Left ventricle myocardium superior (tissue), 1 donor: ENCODE measurements at regions not wholly inside any gene's neighbourhood (a gene's known extent, or its start where the extent isn't known, plus 50 kb on each side); places are given as distances from the start of the nearest gene placed in this dataset.

ENCODE experiments used
- ATAC-seq: fragments of 200-7000 bp; cut with Tn5 transposase; one replicate; pipeline ENCODE4 v1.9.1; 2020; ENCODE audit warnings: mild to moderate bottlenecking, moderate library complexity
- DNase-seq: peaks from one replicate; pipeline ENCODE4 v3.0.0-alpha.2; 2020
- intact Hi-C: fragments of 100-400 bp; cut with micrococcal nuclease; formaldehyde crosslinking; loops from one replicate; pipeline ENCODE4 v1.11.0; 2022
- donor health status: DM: no; HTN: yes; CAD: no; lungs with severe emphysema.

DNA sequence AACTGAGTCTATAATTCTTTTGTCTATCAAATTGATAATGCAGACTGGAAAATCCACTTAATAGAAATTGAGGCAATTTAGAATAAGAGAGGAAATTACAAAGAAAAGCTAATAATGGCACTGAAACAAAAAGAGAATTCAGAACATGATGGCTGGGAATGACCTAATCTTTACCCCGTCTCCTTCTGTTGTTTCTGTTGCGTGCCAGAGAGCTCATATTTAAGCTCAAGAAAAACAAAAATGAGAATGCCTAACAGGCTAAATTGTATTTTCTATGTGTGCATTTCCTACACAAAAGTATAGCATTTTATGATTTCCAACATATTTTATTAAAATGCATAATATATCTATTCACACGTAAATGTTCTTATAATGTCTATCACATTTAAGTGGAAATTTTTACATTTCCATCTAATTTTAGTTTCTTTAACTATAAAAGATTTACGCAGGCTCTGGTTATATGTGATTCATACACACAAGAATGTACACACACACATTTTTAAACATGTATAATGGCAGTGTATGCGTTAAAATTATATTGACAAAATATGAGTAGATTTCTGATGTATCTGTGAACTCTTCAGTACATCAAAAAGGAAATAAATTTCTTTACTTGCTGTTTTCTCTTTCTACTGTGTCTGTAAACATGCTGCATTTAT is 432.3 kb downstream of the SLITRK6 start:
- intact Hi-C loops, result no loop called here
- no peak for ATAC-seq
- DNase-seq, result no peak

DNA sequence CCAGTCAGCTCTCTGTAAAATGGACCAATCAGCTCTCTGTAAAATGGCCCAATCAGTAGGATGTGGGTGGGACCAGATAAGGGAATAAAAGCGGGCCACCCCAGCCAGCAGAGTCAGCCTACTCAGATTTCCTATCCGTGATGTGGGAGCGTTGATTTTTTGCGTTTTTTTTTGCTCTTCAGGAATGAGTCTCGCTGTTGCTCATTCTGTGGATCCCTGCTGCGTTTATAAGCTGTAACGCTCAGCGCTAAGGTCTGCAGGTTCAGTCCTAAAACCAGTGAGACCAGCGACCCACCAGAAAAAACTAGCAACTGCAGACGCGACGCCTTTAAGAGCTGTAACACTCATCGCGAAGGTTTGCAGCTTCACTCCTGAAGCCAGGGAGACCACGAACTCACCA is 435.7 kb downstream of the SLITRK6 start:
- DNase-seq (no peak), ATAC-seq (no peak)
- intact Hi-C loops, result no loop called here

DNA sequence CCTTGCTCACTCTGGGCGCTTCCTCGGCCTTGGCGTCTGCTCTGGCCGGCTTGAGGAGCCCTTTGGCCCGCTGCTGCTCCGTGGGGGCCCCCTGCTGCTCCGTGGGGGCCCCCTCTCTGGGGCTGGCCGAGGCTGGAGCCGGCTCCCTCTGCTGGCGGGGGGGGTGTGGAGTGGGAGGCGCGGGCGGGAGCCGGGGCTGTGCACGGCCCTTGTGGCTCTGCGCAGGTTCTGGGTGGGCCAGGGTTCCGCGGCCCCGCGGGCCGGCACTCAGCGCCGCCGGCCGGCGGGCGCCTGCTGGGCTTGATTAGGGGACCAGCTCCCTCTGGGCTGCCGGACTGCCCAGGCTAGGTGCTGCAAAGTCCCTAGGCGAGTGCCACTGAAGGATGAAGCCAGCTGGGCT is 436.2 kb downstream of the SLITRK6 start:
- DNase-seq (no peak), ATAC-seq (no peak)
- intact Hi-C loops, result no loop called here

DNA sequence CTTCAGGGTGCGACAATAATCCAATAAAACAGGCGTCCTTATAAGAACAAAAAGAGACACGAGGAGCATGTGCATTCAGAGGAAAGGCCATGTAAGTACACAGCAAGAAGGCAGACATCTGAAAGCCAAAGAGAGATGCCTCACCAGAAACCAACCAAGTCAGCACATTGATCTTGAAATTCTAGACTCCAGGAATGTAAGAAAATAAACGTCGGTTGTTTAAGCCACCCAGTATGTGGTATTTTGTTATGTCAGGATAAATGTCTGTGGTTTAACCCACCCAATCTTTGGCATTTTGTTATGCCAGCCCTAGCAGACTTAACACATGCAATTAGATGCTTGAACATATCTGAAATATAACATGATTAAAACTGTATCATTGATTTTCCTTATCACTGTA is 452.0 kb downstream of the SLITRK6 start:
- DNase-seq, result no peak
- intact Hi-C loops, result no loop called here
- ATAC-seq, result no peak

DNA sequence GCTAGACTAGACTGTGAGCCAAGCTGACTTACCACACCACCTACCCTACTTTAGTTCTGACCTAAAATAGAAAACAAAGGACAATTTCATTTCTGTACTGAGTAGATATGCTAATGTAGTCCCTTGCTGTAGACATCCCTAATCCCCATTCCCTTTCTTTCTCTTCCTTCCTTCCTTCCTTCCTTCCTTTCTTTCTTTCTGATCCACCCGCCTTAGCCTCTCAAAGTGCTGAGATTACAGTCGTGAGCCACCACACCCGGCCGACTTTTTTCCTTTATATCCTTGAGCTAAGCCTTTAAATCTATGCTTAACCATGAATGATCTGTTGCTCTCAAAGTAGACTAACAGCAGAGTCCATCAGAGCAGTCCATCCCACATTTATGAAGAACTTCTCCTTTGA is 465.0 kb downstream of the SLITRK6 start:
- ATAC-seq (no peak), DNase-seq (no peak)
- intact Hi-C loops, result no loop called here

DNA sequence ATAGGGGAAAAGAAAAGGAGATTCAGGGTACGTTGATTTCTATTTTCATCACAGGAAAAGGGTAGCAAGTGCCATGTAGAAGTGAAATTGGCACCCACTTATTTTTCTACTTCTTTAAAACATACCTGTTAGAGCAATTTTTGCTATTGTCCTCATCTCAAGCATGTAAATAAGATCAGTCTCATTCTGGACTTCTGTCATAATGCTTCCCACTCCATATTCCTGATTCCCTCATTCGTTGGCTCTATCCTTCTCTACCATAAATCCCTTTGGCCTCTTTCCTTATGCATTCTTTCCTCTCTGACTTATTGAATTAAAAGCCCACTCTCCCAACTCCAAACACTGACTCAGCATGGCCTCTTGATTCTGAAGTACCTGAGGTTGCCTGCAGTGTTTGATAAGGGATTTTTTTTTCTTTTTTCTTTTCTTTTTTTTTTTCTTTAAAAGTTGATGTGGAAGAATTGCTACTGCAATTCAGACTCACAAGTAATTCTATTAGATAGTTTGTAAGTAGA is 465.7 kb downstream of the SLITRK6 start:
- no peak for DNase-seq
- intact Hi-C loops, result no loop called here
- no peak for ATAC-seq

DNA sequence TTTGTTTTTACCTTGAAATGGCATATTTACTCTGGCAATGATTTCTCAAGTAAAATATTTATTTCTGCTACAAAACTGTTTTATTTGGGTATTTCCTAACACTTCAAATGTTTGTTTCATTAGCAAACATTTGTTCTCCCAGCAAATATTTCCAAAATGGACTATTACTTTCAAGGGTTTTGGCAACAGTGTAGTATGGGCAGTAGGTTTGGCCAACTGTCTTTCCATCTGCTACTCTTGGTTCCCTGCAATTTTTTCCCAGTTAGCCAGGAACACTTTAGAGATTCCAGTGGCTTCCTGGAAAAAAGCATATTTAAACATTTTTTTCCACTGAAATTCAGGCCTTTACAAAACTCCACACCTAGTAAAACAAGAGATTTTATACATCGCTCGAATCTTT is 466.6 kb downstream of the SLITRK6 start:
- intact Hi-C loops, result no loop called here
- DNase-seq, result no peak
- ATAC-seq, result no peak

DNA sequence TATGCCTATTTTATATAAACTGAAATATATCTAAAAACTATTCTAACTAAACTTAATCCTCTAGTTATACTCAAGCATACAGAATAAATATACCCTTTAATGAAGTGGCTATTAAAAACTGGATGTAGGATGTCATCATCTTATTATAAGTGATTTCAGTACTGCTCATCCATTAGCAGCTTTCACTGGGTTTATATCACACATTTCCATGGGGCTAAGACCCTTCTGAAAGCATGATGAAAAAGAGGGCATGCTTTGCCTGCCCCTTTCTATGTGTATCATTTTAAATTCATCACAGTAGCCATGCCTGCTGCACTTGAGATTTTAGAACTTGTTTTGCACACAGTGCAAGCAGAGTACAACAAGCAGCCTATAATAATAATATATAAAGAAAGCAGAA is 477.5 kb downstream of the SLITRK6 start:
- intact Hi-C loops, result no loop called here

DNA sequence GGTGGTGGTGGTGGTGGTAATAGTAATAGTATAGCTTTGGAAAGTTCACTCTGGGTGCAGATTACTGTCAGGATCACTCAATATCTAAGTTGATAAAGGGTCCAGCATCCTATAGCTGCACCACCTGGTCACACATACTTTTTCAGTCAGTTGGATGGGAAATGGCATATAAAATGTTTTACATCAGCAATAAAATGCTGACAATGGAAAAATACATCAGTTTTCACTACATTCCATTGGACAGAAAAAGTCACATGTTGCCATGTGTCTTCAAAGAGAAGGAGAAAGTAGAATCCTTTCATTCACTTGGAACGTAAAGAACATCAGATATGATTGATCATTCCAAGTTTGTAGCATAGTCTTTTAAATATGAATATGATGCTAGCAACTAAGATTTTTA is 481.4 kb downstream of the SLITRK6 start:
- no peak for ATAC-seq

More for the DNA sequence above, 477.5 kb downstream of the SLITRK6 start:
- ATAC-seq, result no peak
- DNase-seq, result no peak

DNA sequence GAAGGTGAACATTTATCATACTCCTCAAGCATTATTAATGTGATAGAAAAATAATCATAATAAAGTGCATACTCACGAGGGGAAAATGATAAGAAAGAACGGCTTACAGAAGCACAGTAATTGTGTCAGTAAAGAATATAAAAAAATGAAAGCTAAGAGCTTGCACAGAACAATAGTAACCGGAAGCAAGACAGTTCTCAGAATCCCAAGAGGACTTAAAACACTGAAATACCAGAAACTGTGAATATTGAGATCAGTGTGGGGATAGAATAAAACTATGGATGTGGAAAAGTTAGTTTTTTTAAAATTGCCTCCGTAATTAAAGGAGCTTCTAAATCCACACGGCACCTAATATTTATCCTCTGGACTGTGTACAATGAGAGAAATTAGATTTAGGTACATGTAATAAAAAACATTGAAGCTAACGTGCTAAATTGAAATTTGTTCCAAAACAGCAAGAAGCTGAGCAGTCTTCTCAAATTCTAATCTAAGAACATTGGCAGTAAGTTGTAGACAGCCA is 482.7 kb downstream of the SLITRK6 start:
- ATAC-seq (no peak), DNase-seq (no peak)
- intact Hi-C loops, result no loop called here

More for the DNA sequence above, 481.4 kb downstream of the SLITRK6 start:
- intact Hi-C loops, result no loop called here
- DNase-seq, result no peak

DNA sequence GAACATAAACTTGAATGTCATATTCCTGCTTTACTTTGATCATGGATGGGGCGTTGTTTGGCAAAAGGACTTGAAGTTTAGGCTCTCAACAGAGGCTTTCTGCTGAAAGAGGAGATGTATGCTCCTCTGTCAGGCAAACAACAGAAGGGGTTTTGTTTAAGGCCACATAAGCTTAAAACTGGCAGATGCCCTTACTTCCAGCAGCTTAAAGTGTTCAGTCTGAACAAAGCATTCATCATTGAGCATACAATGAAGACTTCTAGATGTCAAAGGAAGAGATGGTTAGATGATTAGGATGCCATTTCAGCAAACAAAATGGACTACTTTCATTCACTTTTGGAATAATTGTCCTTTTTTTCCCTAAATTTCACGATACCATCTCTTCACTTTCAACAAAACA is 484.5 kb downstream of the SLITRK6 start:
- intact Hi-C loops, result no loop called here
- DNase-seq, result no peak
- ATAC-seq, result no peak

DNA sequence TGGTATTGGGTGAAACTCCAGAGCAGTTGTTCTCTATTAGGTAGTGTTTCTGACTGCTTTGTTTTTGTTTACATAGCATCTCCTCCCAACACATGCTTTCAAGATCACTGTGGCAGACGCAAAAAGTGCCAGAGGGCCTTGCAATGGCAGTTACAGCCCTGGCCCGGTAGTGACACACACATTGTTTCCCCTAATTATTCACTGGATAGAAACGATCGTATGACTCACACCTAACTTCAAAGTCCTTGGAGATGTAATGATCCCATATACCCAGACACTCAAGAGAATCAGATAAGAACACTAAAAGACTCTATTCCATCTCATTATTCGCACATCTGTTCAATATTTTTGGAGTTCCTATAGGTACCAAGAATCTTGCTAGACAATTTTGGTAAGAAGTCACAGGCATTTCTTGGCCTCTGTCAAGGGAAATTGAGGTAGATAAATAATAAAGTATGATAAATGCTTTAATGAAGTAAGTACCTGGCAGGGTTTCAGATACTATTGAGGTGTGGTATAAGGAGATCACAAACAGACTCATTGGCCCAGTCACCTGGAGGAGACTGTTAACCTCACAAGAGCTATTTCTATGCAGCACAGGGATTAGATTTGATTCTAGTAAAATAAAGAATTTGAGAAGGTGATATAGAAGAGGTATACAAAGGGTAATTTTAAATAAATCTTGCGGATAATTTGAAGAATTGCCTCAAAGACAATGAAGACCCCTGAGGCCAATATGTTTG is 485.3 kb downstream of the SLITRK6 start:
- no peak for DNase-seq
- no peak for ATAC-seq
- intact Hi-C loops, result no loop called here

DNA sequence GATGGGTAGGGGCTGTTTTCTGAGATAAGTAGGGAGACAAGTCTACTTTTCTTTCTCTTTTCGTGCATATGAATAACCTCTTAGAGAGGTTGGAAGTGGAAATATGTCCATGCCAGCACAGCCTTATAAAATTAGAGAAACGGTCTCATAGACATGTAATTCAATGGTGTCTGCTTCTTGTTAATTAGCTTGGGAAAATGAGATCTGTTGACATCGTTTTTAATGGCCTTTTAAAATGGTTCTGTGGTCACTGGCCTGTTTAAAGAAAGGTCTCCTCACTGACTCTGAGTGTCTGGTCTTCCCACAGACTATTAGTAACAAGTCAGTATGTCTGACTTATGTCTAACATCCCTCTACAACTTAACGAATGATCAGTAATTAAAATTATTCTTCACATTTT is 487.1 kb downstream of the SLITRK6 start:
- ATAC-seq (no peak), DNase-seq (no peak)
- intact Hi-C loops, result no loop called here

DNA sequence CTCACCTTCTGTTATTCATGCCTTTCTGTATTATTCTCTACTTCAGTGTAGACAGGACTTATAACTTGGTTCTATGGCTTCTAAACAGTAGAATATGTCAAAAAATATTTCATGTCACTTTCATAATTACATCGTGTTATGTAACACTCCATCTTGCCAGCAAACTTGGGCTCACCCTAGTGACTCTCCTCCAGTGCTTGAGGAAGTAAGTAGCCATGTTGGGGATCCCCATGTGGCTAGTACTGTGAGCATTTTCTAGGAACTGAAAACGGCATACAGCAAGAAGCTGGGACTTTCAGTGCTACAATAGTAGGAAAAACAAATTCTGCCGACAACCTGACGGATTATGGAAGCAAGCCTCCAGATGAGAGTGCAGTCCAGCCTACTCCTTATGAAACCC is 495.6 kb downstream of the SLITRK6 start:
- ATAC-seq (no peak), DNase-seq (no peak)
- intact Hi-C loops, result no loop called here

DNA sequence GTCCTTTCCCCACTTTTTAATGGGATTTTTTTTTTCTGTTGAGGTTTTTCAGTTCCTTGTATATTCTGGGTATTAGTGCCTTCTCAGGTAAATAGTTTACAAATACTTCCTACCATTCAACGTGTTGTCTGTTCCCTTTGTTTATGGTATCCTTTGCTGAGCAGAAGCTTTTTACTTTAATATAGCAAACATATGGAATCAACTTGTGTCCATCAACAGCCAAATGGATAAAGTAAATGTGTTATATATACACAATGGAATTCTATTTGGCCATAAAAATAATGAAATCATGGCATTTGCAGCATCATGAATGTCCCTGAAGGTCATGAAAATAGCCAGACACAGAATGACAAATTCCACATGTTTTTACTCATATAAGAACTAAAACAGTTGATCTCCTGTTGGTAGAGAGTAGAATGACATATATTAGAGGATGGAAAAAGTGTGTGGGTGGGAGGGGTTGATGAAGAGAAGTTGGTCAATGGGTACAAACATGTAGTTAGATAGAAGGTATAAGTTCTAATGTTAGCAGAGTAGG is 500.8 kb downstream of the SLITRK6 start:
- intact Hi-C loops, result no loop called here
- DNase-seq (no peak), ATAC-seq (no peak)

DNA sequence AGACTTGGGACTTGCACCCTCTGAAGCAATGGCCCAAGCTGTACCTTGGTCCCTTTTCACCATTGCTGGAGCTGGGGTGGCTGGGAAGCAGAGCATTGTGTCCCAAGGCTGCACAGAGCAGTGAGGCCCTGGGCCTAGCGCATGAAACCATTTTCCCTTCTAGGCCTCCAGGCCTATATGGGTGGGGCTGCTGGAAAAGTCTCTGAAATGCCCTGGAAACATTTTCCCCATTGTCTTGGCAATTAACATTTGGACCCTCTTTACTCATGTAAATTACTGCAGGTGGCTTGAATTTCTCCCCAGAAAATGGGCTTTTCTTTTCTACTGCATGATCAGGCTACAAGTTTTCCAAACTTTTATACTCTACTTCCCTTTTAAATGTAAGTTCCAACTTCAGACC is 510.5 kb downstream of the SLITRK6 start:
- DNase-seq, result no peak
- ATAC-seq, result no peak
- intact Hi-C loops, result no loop called here

DNA sequence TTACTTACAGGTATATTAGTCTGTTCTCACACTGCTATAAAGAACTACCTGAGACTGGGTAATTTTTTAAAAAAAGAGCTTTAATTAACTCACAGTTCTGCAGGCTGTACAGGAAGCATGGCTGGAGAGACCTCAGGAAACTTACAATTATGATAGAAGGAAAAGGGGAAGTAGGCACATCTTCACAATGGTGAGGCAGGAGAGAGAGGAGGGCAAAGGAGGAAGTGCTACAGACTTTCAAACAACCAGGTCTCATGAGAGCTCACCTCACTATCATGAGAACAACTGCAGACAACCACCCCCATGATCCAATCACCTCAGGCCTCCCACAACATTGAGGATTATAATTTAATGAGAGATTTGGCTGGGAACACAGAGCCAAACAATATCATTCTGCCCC is 511.7 kb downstream of the SLITRK6 start:
- DNase-seq, result no peak
- no peak for ATAC-seq
- intact Hi-C loops, result no loop called here

DNA sequence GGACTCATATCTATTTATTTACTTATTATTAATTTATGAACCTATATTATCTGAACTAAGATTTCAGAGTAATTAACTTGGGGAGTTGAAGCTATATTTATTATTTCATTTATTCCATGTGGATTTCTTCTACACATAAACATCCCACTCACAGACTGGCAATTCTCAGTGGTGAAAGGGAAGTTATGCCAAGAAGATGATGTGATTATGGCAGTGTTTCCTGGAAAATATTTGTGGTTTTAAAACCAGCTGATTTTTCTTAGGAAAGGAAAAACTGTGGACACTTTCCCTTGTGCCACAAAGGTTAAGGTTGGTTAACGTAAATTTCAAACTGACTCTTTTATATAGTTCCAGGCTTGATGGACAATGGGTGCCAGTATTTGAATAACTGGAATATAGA is 513.1 kb downstream of the SLITRK6 start:
- intact Hi-C loops, result no loop called here
- no peak for DNase-seq
- no peak for ATAC-seq

DNA sequence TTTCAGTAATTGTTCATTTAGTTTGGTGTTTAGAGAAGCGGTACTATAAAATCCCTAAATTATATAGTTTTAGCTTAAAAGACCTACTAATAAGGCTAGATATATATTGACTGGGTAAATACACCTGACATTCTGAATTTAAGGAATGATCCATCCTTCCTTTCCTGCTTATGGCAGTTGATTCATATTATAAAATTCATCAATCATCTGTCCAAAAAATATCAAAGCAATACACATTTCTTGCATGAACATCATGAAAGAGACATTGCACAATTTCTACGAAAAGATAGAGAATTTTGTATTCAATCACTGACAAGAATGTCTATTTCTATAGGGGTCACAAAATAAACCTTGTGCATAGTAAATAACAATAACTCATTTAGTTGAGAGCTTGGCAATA is 514.9 kb downstream of the SLITRK6 start:
- DNase-seq (no peak), ATAC-seq (no peak)
- intact Hi-C loops, result no loop called here

DNA sequence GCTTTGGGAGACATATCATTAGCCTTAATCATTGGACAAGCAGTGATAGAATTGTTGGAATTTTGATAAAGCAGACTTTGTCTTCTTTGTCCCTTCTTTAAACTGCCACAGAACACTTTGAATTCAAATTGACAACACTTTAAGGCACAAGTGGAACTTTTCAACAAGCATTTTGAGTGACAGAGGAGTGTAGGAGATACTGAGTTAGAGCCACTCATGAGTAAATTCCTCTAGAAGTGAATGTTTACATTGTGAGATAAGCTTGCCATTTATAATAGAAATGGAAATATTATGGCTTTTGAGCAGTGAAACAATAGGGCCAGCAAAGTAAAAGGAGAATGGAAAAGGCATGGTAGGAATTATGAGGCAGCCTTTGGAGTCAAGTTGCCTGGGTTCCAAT is 515.8 kb downstream of the SLITRK6 start:
- no peak for ATAC-seq
- DNase-seq, result no peak
- intact Hi-C loops, result no loop called here

DNA sequence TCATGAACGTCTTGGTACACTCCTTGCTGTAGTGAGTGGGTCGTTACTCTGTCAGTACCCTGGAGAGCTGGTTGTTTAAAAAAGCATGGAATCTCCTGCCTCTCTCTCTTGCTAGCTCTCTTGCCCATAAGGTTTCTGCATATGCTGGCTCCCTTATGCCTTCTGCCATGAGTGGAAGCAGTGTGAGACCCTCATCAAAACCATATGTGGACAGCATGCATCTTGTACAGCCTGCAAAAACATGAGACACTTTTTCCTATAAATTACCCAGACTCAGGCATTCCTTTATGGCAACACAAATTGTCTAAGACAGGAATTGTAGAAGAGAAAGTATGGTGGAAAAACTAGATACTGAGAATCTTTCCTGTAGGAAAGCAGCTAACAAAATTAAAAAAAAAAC is 516.3 kb downstream of the SLITRK6 start:
- intact Hi-C loops, result no loop called here

More for the DNA sequence above, 516.3 kb downstream of the SLITRK6 start:
- ATAC-seq (no peak), DNase-seq (no peak)
